DMS114 treated with DMSO at 0.1 percent for 48 hours (cell line): ENCODE measurements at regions not wholly inside any gene's neighbourhood (a gene's known extent, or its start where the extent isn't known, plus 50 kb on each side); places are given as distances from the start of the nearest gene placed in this dataset.

Experiments
- DNase-seq: peaks from one replicate; lab custom pipeline; 2025; ENCODE audit not compliant: unreplicated experiment; lab: John Stamatoyannopoulos, UW

- DNase-seq = no peak
Measured at GRCh38 chr16:13392341-13392740, 490.9 kb downstream of the SHISA9 start.

- DNase-seq = no peak
Measured at GRCh38 chr16:13393816-13394215, 492.4 kb downstream of the SHISA9 start.

DNA sequence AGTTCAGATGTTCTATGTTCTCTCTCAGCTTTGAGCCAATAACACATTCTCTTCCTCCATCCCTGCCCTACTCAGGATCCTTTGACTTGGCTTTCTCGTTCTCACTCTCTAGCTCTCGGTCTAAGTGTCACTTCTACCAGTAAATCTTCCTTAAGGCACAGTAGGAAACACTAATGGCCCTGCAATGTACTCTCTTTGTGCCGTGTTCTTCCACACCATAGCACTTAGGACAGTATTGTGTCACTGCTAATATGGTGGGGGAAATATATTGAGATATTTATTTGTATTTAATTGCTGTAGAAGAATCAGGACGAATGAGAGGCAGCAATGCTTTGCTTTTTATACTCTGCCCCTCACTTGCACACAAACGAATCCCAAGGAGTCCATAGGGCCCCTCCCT, 493.1 kb downstream of the SHISA9 start:
- no peak for DNase-seq

GRCh38 chr16:13397126-13397525, 495.7 kb downstream of the SHISA9 start:
- no peak for DNase-seq

GRCh38 chr16:13401641-13402040, 500.2 kb downstream of the SHISA9 start:
- no peak for DNase-seq

- no peak for DNase-seq
Measured at GRCh38 chr16:13402601-13403000, 501.2 kb downstream of the SHISA9 start.

GRCh38 chr16:13403326-13403725, 501.9 kb downstream of the SHISA9 start:
- no peak for DNase-seq

DNA sequence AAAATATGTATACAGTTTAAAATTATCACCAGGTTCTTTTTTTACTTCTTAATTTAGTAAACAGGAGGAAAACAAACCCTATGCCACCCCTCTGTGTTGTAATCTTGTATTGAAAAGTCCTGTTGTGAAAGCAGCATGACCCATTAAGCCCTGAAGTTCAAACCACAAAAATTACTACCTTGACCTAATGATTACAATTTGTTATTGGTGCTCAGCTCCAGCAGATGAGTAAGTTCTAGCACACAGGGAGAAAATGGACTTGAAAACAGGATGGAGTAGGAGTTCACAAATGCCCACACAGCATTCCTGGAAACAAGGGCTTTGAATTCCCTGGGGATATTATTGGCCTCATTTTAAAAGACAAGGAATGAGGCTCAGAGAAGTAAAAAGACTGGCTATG, 505.8 kb upstream of the ERCC4 start:
- DNase-seq = no peak

DNA sequence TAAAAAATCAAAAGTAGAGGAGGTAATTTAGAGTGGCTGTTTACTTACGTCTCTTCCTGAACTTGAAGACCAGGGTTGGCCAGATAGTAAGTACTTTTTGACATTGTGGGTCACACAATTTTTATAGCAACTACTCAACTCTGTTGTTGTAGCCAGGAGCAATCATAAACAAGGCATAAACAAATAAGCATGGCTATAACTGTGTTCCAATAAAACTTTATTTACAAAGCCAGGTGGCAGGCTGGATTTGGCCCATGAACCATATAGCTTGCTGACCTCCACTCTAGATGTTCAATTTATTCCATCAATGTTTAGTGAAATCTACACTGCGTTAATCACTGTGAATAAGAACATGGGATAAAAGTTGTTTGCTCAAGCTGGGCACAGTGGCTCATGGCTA, 500.4 kb upstream of the ERCC4 start:
- no peak for DNase-seq

DNA sequence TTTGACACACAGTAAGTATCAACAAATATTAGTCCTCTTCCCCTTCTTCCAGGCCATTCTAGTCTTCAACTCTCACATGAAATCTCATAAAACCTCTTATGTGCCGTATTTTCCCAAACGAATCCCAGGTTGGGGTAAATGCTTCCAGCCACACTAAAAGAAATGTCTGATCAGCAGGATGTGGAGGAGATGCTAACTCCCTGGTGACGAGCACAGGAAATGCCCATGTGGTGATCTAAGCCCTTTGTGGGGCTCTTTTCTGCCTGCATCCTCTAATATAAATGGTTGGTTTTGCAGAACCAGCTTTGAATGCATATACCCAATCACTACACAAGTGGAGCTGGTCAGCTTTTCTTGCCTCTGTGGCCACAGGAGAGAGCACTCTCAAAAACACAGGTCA, 498.2 kb upstream of the ERCC4 start:
- no peak for DNase-seq

DNA sequence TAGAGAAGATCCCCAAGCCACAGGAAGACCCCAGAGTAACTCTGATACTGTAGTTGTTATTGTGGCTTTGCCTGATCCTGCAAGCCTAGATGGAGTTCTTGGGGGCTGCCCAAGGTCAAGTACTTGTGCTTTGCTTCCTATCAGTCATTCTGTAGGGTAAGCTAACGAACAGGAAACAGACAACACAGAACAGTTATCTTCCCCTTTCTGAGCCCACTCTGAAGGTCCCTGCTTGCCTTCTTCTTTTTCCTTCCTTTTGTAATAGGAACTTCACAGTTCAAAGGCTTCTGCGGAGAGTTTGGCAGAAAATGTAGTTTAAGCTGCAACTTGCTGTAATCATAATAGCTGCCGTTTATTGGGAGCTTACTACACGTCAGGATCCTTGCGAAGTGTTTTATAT, 494.1 kb upstream of the ERCC4 start:
- DNase-seq = no peak

DNA sequence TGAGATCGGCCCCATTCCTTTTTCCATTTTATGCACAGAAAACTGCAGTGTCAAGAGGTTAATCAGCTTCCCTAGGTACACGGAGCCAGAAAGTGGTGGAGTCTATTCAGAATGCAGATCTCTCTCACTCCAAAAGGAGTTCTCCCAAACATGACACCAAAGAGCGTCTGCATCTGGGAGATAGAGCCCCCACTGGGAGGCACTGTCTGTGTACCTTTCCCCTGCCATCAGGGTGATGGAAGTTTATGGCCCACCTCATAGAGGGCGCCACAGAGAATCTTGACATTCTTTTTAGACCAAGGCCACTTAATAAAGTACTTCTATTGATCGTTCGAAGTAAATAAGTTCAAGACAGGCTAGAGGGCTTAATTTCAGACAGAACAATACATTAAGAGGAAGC, 493.7 kb upstream of the ERCC4 start:
- no peak for DNase-seq

DNA sequence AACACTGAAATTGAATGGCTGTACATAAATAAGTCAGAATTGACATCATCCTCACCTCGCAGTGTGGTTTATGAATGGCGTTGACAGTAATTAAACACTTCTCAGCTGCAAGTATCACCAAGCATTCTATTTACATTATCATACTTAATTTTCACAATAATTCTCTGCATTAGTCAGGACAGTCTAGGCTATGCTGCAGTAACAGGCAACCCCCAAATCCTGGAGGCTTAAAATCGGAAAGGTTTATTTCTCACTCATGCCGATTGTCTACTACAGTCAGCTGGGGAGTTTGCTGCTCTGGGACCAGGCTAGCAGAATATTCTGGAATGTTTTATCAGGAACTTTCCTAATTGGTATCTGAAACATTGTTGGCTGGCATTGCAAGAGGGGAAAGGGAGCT, 493.2 kb upstream of the ERCC4 start:
- no peak for DNase-seq

GRCh38 chr16:13427943-13428342, 492.0 kb upstream of the ERCC4 start:
- no peak for DNase-seq

GRCh38 chr16:13429416-13429815, 490.5 kb upstream of the ERCC4 start:
- DNase-seq = no peak

GRCh38 chr16:13435415-13435814, 484.5 kb upstream of the ERCC4 start:
- no peak for DNase-seq

- no peak for DNase-seq
Measured at GRCh38 chr16:13435873-13436474, 484.0 kb upstream of the ERCC4 start.

DNA sequence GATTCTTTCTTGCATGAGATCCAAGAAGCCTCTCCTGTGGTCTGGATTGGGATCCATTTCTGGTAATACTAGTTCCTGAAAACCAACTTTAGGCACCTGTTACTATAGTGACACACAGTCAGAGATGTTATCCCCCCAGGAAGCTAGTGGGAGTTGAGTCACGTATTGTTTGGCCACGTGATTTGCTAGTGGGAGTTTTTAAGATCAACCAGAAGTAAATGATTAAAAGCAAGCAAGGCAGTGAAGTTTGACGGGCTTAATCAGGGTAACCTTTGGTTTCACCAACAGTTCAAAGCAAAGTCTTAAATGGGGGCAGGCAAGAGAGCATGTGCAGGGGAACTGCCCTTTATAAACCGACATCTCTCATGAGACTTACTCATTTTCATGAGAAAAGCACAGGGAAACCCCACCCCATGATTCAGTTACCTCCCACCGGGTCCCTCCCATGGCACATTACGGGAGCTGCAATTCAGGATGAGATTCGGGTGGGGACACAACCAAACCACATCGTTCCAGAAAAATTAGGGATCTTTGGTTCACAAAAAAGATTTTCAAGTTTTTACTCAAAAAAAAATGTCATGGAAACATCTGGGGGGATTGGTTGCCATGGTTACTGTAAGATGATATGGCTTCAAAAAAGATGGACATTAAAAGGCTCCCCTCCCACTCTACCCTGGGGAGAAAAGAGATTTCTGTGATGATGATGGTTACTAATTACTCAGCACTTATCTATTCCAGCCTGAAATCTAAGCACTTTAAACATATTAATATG, 483.1 kb upstream of the ERCC4 start:
- DNase-seq = no peak

- DNase-seq = no peak
Measured at GRCh38 chr16:13437413-13437795, 482.6 kb upstream of the ERCC4 start.

DNA sequence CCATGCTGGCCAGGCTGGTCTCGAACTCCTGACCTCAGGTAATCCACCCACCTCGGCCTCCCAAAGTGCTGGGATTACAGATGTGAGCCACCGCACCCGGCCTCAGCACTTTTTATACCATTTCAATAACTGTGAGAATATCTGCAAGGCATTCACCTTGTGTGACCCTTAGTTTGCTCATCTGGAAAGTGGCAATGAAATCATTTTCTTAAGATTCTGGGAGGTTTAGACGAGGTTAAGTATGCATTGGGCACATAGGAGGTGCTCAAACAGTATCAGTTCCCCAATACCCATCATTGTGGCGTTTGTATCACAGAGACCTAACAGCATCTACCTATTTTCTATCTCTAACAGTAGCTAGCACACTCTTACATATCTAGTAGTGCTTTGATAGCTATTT, 481.9 kb upstream of the ERCC4 start:
- DNase-seq = no peak

- DNase-seq = no peak
Measured at GRCh38 chr16:13439766-13440165, 480.2 kb upstream of the ERCC4 start.

DNA sequence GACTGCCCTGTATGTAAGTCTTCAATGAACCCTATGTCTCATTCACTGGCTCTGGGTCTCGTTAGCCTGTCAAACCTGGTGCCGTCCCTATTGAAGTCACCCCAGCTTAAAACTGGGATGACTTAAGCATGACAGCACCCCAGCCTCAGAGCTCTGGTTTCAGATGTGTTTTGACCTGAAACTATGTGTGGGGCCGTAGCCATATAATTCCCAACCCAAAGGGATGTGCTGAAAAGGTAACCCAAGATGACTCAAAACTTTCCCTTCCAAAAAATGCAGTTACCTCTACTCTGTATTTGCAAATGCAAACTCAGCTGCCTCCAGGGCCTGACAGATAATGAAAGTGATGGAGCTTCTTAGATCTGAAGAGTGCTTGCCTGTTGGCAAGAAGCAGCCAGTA, 478.3 kb upstream of the ERCC4 start:
- DNase-seq = no peak

DNA sequence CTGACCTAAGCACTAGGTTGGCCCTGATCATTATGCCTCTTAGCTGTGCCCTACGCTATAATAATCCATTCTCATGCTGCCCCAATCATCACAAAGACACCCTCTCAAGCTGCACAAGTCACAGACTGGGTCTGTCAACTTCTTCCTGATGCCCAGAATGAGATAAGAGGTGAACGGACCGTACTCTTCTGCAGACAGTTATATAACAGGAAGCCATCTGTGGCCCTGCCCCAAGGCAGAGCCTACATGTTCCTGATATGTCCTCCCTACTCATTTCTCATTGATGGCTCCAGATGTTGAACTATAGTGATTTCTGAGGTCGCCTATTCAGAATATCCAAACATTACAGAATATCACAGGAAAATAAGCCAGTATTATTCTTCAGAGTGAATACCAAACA, 471.6 kb upstream of the ERCC4 start:
- no peak for DNase-seq
